A673 (cell line): ENCODE measurements at regions not wholly inside any gene's neighbourhood (a gene's known extent, or its start where the extent isn't known, plus 50 kb on each side); places are given as distances from the start of the nearest gene placed in this dataset.

Source experiments
- BruUV-seq: library from RNA; stranded (reverse); fragments of 400-500 nt; replicated peaks from 2 replicates; lab custom pipeline; 2021; lab: Mats Ljungman, UMichigan
- CTCF ChIA-PET: fragments of 300-600 bp; sonication (Branson Sonifier 250); formaldehyde crosslinking; loops from one replicate; lab custom pipeline; 2022; ENCODE audit warnings: antibody characterized with exemption; lab: Charles Lee
- POLR2A ChIA-PET: fragments of 300-600 bp; sonication (Branson Sonifier 250); formaldehyde crosslinking; loops from one replicate; lab custom pipeline; 2022; ENCODE audit warnings: antibody characterized with exemption; ENCODE audit not compliant: low non-redundant PET; lab: Charles Lee
- DNase-seq: peaks from one replicate; pipeline ENCODE4 v3.0.0-alpha.2; 2015; ENCODE audit warnings: low spot score
- H3K27ac ChIP-seq: fragments of 200-600 bp; sonication (generic); 2 replicates; pipeline ENCODE4 v1.5.1; 2016; ENCODE audit warnings: mixed run types, low read depth, mild to moderate bottlenecking, mixed read lengths, antibody characterized with exemption, low read length; ENCODE audit not compliant: poor library complexity, severe bottlenecking
- H3K27me3 ChIP-seq: fragments of 200-600 bp; sonication (generic); replicated peaks from 2 replicates; pipeline ENCODE4 v1.6.1; 2017; ENCODE audit warnings: mixed run types, low read depth, mild to moderate bottlenecking, mixed read lengths, antibody characterized with exemption, low read length; ENCODE audit not compliant: insufficient read depth, poor library complexity
- H3K36me3 ChIP-seq: fragments of 200-600 bp; sonication (generic); 2 replicates; pipeline ENCODE4 v1.6.1; 2016; ENCODE audit warnings: mixed run types, mild to moderate bottlenecking, mixed read lengths, antibody characterized with exemption, low read length; ENCODE audit not compliant: insufficient read depth, poor library complexity, severe bottlenecking
- H3K4me1 ChIP-seq: fragments of 200-600 bp; sonication (generic); 2 replicates; pipeline ENCODE4 v1.6.1; 2017; ENCODE audit warnings: mixed run types, mild to moderate bottlenecking, mixed read lengths, antibody characterized with exemption, low read length; ENCODE audit not compliant: insufficient read depth, poor library complexity, severe bottlenecking
- H3K4me3 ChIP-seq: fragments of 200-600 bp; sonication (generic); 2 replicates; pipeline ENCODE4 v1.5.1; 2016; ENCODE audit warnings: low read depth, mixed run types, mild to moderate bottlenecking, mixed read lengths, low read length; ENCODE audit not compliant: poor library complexity, severe bottlenecking
- H3K9me3 ChIP-seq: fragments of 200-600 bp; sonication (generic); 2 replicates; pipeline ENCODE4 v1.6.1; 2016; ENCODE audit warnings: mixed run types, low read depth, mild to moderate bottlenecking, mixed read lengths, antibody characterized with exemption, low read length; ENCODE audit not compliant: poor library complexity, severe bottlenecking
- EZH2 ChIP-seq: fragments of 200-600 bp; sonication (generic); IDR thresholded peaks from 2 replicates; pipeline ENCODE4 v1.6.1; 2017; ENCODE audit warnings: borderline replicate concordance, low read depth, mild to moderate bottlenecking, mixed read lengths, antibody characterized with exemption, low read length; ENCODE audit not compliant: poor library complexity, severe bottlenecking
- intact Hi-C: fragments of 100-400 bp; cut with micrococcal nuclease; formaldehyde crosslinking; loops from one replicate; pipeline ENCODE4 v1.10.0; 2022; ENCODE audit not compliant: unreplicated experiment
- TF ChIP-seq, protein P1 (sequence below): fragments of 300-800, 200-600 bp; sonication (generic); conservative IDR thresholded peaks from 2 replicates; pipeline ENCODE4 v1.5.1; 2017; ENCODE audit warnings: low read depth, mild to moderate bottlenecking, antibody characterized with exemption, low read length, moderate library complexity, mixed read lengths

DNA sequence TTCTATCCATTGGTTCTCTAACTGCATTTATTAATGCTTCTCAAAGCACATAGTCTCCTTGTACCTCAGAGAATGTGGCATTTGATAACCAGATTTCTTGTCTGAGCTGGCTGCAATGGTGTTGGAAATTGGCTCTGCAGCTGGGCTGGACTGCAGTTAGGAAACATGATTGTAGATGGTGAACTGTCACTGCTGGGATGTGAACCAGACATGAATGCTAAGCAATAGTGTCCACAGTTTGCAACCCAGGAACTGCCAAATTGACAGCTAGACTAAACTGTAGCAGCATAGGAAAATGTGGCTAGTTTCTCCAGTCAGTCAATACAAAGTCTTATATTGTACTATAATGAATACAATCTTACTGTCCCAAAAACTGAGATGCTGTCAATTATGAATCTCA is 656.6 kb upstream of the GOLIM4 start:
- intact Hi-C loops = no loop called here
- H3K4me3 ChIP-seq = no peak overlapping the region
- H3K27me3 ChIP-seq = no peaks in the 10 kb centered on the region
- DNase-seq = no peak
- CTCF ChIA-PET = no interaction called here
- no peak for TF ChIP-seq EZH2
- TF ChIP-seq, protein P1, sequence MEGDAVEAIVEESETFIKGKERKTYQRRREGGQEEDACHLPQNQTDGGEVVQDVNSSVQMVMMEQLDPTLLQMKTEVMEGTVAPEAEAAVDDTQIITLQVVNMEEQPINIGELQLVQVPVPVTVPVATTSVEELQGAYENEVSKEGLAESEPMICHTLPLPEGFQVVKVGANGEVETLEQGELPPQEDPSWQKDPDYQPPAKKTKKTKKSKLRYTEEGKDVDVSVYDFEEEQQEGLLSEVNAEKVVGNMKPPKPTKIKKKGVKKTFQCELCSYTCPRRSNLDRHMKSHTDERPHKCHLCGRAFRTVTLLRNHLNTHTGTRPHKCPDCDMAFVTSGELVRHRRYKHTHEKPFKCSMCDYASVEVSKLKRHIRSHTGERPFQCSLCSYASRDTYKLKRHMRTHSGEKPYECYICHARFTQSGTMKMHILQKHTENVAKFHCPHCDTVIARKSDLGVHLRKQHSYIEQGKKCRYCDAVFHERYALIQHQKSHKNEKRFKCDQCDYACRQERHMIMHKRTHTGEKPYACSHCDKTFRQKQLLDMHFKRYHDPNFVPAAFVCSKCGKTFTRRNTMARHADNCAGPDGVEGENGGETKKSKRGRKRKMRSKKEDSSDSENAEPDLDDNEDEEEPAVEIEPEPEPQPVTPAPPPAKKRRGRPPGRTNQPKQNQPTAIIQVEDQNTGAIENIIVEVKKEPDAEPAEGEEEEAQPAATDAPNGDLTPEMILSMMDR = no peak
- no peaks in the 10 kb centered on the region for H3K36me3 ChIP-seq
- POLR2A ChIA-PET = no interaction called here
- H3K27ac ChIP-seq = no peak overlapping the region
- H3K4me1 ChIP-seq = no peaks in the 10 kb centered on the region
- no peaks in the 10 kb centered on the region for H3K9me3 ChIP-seq
- no TSS peak for BruUV-seq

DNA sequence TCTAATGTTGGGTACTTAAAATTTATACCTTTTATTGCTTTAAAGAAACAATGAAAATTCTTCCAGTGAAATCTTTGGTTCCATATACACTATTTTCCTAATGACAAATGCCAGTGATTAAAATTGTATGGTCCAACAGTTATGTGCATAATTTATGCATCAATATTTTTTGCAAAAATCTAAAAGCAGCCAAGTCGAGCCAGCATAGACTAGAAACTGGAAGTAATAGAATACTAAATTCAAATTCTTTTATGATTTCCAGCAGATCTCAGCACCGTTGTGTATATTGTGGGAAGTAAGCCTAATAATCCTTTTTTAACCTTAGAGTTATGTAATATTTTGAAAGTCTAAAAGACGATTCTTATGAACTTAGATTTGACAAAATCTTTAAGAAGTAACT is 652.0 kb upstream of the GOLIM4 start:
- Histone ChIP-seq H3K36me3 (no peaks in the 10 kb centered on the region), H3K4me1 (no peaks in the 10 kb centered on the region), H3K27me3 (no peaks in the 10 kb centered on the region), H3K27ac (no peak overlapping the region), H3K9me3 (no peaks in the 10 kb centered on the region), H3K4me3 (no peak overlapping the region)
- intact Hi-C loops = no loop called here
- CTCF ChIA-PET = no interaction called here
- TF ChIP-seq EZH2 = no peak
- TF ChIP-seq, protein P1 = no peak
- POLR2A ChIA-PET = no interaction called here
- DNase-seq = no peak
- BruUV-seq = no TSS peak

DNA sequence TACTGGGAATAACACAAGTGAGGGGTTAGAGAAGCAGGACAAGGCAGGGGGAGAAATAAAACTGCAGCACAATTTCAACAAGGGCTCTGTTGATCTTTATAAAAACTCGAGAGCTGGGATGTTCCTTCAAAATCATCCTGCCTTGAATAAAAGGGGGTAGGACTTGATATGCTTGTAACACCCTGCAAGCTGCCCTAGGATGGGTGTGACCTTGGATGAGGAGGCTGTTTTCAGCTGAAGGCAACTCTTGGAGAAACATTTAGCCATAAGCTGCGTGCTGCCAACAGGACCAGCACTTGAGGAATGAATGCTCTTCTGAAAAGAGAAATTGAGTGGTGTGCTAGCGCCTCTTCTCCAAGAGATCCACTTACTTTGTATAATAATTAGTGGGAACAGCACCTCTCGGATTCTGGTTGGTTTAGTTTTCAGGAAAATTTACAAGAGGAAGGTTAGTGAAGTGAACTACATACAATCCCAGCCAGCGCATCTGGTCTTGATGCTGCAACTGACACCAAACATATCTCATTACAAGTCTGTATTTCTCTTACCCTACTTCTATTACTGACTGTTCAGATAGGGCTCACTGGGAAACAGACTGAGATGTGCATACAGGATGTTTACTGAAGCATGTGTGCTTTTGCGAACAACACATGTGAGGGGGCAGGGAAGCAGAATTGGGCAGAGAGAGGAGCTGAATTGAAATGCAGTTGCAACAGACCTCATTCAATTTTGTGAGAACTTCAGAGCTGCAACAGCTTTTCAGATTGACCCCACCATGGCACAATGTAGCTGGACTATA is 643.0 kb upstream of the GOLIM4 start:
- ChIA-PET POLR2A (no interaction called here), CTCF (no interaction called here)
- Histone ChIP-seq H3K27me3 (no peaks in the 10 kb centered on the region), H3K4me3 (no peak overlapping the region), H3K36me3 (no peaks in the 10 kb centered on the region), H3K9me3 (no peaks in the 10 kb centered on the region), H3K27ac (no peak overlapping the region), H3K4me1 (no peaks in the 10 kb centered on the region)
- DNase-seq = no peak
- TF ChIP-seq EZH2 = no peak
- TF ChIP-seq, protein P1 = no peak
- intact Hi-C loops = no loop called here
- BruUV-seq = no TSS peak
